D721Med (cell line): ENCODE measurements at regions not wholly inside any gene's neighbourhood (a gene's known extent, or its start where the extent isn't known, plus 50 kb on each side); places are given as distances from the start of the nearest gene placed in this dataset.

Experiments
- DNase-seq: peaks from one replicate; pipeline ENCODE4 v3.0.0; 2011; ENCODE audit warnings: low spot score; ENCODE audit not compliant: insufficient read length
- FAIRE-seq: peaks from 2 replicates; lab custom pipeline; 2011; peaks lifted over from hg19 to GRCh38; lab: Jason Lieb, UNC
- TF ChIP-seq, protein P1 (sequence below): IDR thresholded peaks from 2 replicates; pipeline ENCODE4 v1.5.1; 2012; ENCODE audit warnings: mild to moderate bottlenecking, control low read depth; ENCODE audit not compliant: insufficient read depth; ENCODE audit errors: missing control alignments

DNA sequence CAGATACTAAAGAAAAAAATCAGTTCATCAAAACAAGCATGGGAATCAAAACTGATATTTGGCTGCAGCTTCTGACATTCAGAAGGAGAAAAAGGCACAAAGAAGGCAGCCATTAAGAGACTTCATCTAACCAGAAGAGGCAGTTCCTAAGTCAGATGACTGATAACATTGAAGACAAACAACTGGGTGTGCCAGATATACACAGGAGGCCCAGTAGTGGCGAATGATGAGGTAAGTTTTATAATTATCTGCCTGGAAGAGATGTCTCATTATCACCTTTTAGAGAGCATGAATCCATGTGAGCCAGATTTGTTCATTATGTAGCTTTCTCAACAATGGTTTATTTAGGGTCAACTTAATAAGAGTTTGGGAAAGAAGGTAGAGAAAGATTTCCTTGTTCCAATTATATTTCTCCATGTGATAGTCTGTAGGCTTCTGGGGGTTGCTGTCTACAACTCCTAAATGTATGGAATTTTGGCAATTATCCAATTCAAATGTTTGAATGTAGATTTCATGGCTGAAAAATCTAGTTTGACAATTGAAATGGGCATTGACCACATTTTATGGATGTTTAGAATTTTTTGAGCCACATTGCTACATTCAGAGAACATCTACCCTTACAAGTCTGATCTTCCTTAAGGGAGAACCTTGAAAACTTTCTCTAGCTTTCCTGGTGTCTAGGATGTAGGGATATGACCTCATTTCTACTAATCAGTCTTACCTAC, 50.4 kb upstream of the RASGRF1 start:
- TF ChIP-seq, protein P1, sequence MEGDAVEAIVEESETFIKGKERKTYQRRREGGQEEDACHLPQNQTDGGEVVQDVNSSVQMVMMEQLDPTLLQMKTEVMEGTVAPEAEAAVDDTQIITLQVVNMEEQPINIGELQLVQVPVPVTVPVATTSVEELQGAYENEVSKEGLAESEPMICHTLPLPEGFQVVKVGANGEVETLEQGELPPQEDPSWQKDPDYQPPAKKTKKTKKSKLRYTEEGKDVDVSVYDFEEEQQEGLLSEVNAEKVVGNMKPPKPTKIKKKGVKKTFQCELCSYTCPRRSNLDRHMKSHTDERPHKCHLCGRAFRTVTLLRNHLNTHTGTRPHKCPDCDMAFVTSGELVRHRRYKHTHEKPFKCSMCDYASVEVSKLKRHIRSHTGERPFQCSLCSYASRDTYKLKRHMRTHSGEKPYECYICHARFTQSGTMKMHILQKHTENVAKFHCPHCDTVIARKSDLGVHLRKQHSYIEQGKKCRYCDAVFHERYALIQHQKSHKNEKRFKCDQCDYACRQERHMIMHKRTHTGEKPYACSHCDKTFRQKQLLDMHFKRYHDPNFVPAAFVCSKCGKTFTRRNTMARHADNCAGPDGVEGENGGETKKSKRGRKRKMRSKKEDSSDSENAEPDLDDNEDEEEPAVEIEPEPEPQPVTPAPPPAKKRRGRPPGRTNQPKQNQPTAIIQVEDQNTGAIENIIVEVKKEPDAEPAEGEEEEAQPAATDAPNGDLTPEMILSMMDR: no peak
- DNase-seq: no peak
- FAIRE-seq: no peak
